GM12891 (cell line): ENCODE measurements at regions not wholly inside any gene's neighbourhood (a gene's known extent, or its start where the extent isn't known, plus 50 kb on each side); places are given as distances from the start of the nearest gene placed in this dataset.

Experiments
- POLR2A ChIP-seq: IDR thresholded peaks from 2 replicates; pipeline ENCODE4 v1.6.1; 2011; ENCODE audit warnings: low read depth, low read length, control low read depth
- POLR2AphosphoS5 ChIP-seq: IDR thresholded peaks from 2 replicates; pipeline ENCODE4 v1.6.1; 2011; ENCODE audit warnings: low read depth, low read length, control low read depth
- SPI1 ChIP-seq: IDR thresholded peaks from 2 replicates; pipeline ENCODE4 v1.6.1; 2011; ENCODE audit warnings: low read depth, low read length, control low read depth
- TAF1 ChIP-seq: IDR thresholded peaks from 2 replicates; pipeline ENCODE4 v1.6.1; 2011; ENCODE audit warnings: low read depth, low read length, control low read depth

GRCh38 chr13:111586291-111586690, 265.8 kb downstream of the TEX29 start:
- TF ChIP-seq POLR2A (no peak), POLR2AphosphoS5 (no peak), TAF1 (no peak), SPI1 (no peak)
